Transverse colon (tissue), 4 donors: ENCODE measurements at regions not wholly inside any gene's neighbourhood (a gene's known extent, or its start where the extent isn't known, plus 50 kb on each side); places are given as distances from the start of the nearest gene placed in this dataset.

Source experiments
- EP300 ChIP-seq: sonication (generic); formaldehyde crosslinking; IDR thresholded peaks from one replicate; pipeline ENCODE4 v1.6.1; 2017; ENCODE audit warnings: antibody characterized with exemption, low read depth
- POLR2A ChIP-seq: fragments of 450-650 bp; IDR thresholded peaks from one replicate; pipeline ENCODE4 v1.6.1; 2016; ENCODE audit warnings: antibody characterized with exemption, mild to moderate bottlenecking, moderate library complexity
- POLR2AphosphoS5 ChIP-seq, 3 donors: sonication (generic); formaldehyde crosslinking; IDR thresholded peaks; one replicate each; pipeline ENCODE4 v1.6.1; 2016; ENCODE audit warnings: antibody characterized with exemption in 3 of 3
- TF ChIP-seq, protein P1 (sequence below), 5 experiments: fragments of 200-600 bp in 3 of 5; fragments of 450-650 bp in 2 of 5; sonication (generic) in 3 of 5; IDR thresholded peaks; 1 replicate in 2 of 5; 2 replicates in 3 of 5; pipeline ENCODE4 v1.5.1; 2016 to 2017; ENCODE audit warnings: antibody characterized with exemption in 5 of 5, inconsistent platforms in 3 of 5, mild to moderate bottlenecking in 2 of 5, moderate library complexity in 1 of 5

GRCh38 chr7:32335107-32335506 lies 155.1 kb downstream of the LSM5 start:
- TF ChIP-seq, protein P1, sequence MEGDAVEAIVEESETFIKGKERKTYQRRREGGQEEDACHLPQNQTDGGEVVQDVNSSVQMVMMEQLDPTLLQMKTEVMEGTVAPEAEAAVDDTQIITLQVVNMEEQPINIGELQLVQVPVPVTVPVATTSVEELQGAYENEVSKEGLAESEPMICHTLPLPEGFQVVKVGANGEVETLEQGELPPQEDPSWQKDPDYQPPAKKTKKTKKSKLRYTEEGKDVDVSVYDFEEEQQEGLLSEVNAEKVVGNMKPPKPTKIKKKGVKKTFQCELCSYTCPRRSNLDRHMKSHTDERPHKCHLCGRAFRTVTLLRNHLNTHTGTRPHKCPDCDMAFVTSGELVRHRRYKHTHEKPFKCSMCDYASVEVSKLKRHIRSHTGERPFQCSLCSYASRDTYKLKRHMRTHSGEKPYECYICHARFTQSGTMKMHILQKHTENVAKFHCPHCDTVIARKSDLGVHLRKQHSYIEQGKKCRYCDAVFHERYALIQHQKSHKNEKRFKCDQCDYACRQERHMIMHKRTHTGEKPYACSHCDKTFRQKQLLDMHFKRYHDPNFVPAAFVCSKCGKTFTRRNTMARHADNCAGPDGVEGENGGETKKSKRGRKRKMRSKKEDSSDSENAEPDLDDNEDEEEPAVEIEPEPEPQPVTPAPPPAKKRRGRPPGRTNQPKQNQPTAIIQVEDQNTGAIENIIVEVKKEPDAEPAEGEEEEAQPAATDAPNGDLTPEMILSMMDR (IDR thresholded peaks at IDR 0.05) = no peak
- TF ChIP-seq POLR2A (no peak), EP300 (no peak), POLR2AphosphoS5 (IDR thresholded peaks at IDR 0.05) (no peak)
